GM23338 (cell line): ENCODE measurements at regions not wholly inside any gene's neighbourhood (a gene's known extent, or its start where the extent isn't known, plus 50 kb on each side); places are given as distances from the start of the nearest gene placed in this dataset.

Source experiments
- ATAC-seq: fragments of 200-7000 bp; cut with Tn5 transposase; 3 replicates; pipeline ENCODE4 v1.9.1; 2020
- DNase-seq: peaks from one replicate; pipeline ENCODE4 v3.0.0-alpha.2; 2015; ENCODE audit warnings: low spot score
- H2AFZ ChIP-seq: fragments of 200-600 bp; sonication (generic); 2 replicates; pipeline ENCODE4 v1.8.0; 2016; ENCODE audit warnings: antibody characterized with exemption, mild to moderate bottlenecking, moderate library complexity
- H3F3A ChIP-seq: fragments of 200-600 bp; sonication (generic); replicated peaks from 2 replicates; pipeline ENCODE4 v1.8.0; 2017; ENCODE audit warnings: antibody characterized with exemption, mixed run types, low read depth
- H3K27ac ChIP-seq: fragments of 200-600 bp; sonication (generic); 2 replicates; pipeline ENCODE4 v1.6.1; 2016; ENCODE audit warnings: low read depth
- H3K27me3 ChIP-seq: fragments of 200-600 bp; sonication (generic); 2 replicates; pipeline ENCODE4 v1.8.0; 2016; ENCODE audit warnings: mild to moderate bottlenecking, mixed run types, moderate library complexity; ENCODE audit not compliant: insufficient read depth
- H3K36me3 ChIP-seq: fragments of 200-600 bp; sonication (generic); 2 replicates; pipeline ENCODE4 v1.8.0; 2016; ENCODE audit warnings: mild to moderate bottlenecking; ENCODE audit not compliant: insufficient read depth
- H3K4me1 ChIP-seq: fragments of 200-600 bp; sonication (generic); 2 replicates; pipeline ENCODE4 v1.8.0; 2016; ENCODE audit warnings: mild to moderate bottlenecking, moderate library complexity; ENCODE audit not compliant: insufficient read depth
- H3K4me2 ChIP-seq: fragments of 200-600 bp; sonication (generic); 2 replicates; pipeline ENCODE4 v1.7.1; 2017; ENCODE audit warnings: mixed run types
- H3K4me3 ChIP-seq: fragments of 200-600 bp; sonication (generic); 2 replicates; pipeline ENCODE4 v1.6.1; 2016; ENCODE audit warnings: mixed run types
- H3K79me2 ChIP-seq: fragments of 200-600 bp; sonication (generic); replicated peaks from 2 replicates; pipeline ENCODE4 v1.8.0; 2017; ENCODE audit warnings: mild to moderate bottlenecking; ENCODE audit not compliant: insufficient read depth
- H3K9me2 ChIP-seq: fragments of 200-600 bp; sonication (generic); 2 replicates; pipeline ENCODE4 v1.8.0; 2017; ENCODE audit not compliant: insufficient read depth
- H4K20me1 ChIP-seq: fragments of 200-600 bp; sonication (generic); replicated peaks from 2 replicates; pipeline ENCODE4 v1.8.0; 2017; ENCODE audit warnings: mild to moderate bottlenecking; ENCODE audit not compliant: insufficient read depth
- H3K27ac Mint-ChIP-seq: 2 replicates; pipeline ENCODE4 v1.8.0; 2020; ENCODE audit warnings: inconsistent platforms, mild to moderate bottlenecking, moderate library complexity, mixed read lengths
- H3K27me3 Mint-ChIP-seq: 3 replicates; pipeline ENCODE4 v1.8.0; 2022; ENCODE audit warnings: low read depth, mild to moderate bottlenecking, moderate library complexity, mixed read lengths, inconsistent platforms; ENCODE audit not compliant: insufficient read depth, poor library complexity
- H3K36me3 Mint-ChIP-seq: 3 replicates; pipeline ENCODE4 v1.8.0; 2021; ENCODE audit warnings: low read depth, mild to moderate bottlenecking, inconsistent platforms, moderate library complexity, mixed read lengths
- H3K4me1 Mint-ChIP-seq: 3 replicates; pipeline ENCODE4 v1.8.0; 2020; ENCODE audit warnings: mild to moderate bottlenecking, inconsistent platforms, mixed read lengths
- H3K4me3 Mint-ChIP-seq: 3 replicates; pipeline ENCODE4 v1.8.0; 2021; ENCODE audit warnings: moderate library complexity, mild to moderate bottlenecking, inconsistent platforms, mixed read lengths
- H3K9me3 Mint-ChIP-seq: 3 replicates; pipeline ENCODE4 v1.8.0; 2020; ENCODE audit warnings: moderate library complexity, mild to moderate bottlenecking, inconsistent platforms, mixed read lengths
- CREB1 ChIP-seq: fragments of 250-450 bp; sonication (Bioruptor Pico); IDR thresholded peaks from 2 replicates; pipeline ENCODE4 v1.5.0; 2020; ENCODE audit warnings: low read depth, mild to moderate bottlenecking, moderate library complexity
- CTCF ChIP-seq, 2 experiments: fragments of 200-600 bp in 1 of 2; sonication (generic) in 1 of 2; conservative IDR thresholded peaks; 2 replicates each; pipeline versions ENCODE4 v1.5.1 to v1.6.1; 2016 to 2017; ENCODE audit warnings: antibody characterized with exemption in 2 of 2, low read depth in 2 of 2, mild to moderate bottlenecking in 2 of 2, moderate library complexity in 1 of 2
- ETS1 ChIP-seq: IDR thresholded peaks from 2 replicates; pipeline ENCODE4 v1.6.1; 2016; ENCODE audit warnings: antibody characterized with exemption
- EZH2 ChIP-seq: fragments of 200-600 bp; sonication (generic); IDR thresholded peaks from one replicate; pipeline ENCODE4 v1.8.0; 2017; ENCODE audit warnings: antibody characterized with exemption, mild to moderate bottlenecking, low read depth; ENCODE audit not compliant: unreplicated experiment
- EZH2phosphoT487 ChIP-seq: fragments of 200-600 bp; sonication (generic); IDR thresholded peaks from one replicate; pipeline ENCODE4 v1.8.1; 2018; ENCODE audit warnings: antibody characterized with exemption; ENCODE audit not compliant: unreplicated experiment
- JUNB ChIP-seq: IDR thresholded peaks from one replicate; pipeline ENCODE4 v1.6.1; 2016; ENCODE audit warnings: antibody characterized with exemption; ENCODE audit not compliant: unreplicated experiment
- NANOG ChIP-seq: IDR thresholded peaks from 2 replicates; pipeline ENCODE4 v1.6.1; 2016; ENCODE audit warnings: antibody characterized with exemption, borderline replicate concordance
- POLR2AphosphoS5 ChIP-seq: IDR thresholded peaks from 2 replicates; pipeline ENCODE4 v1.6.1; 2016; ENCODE audit warnings: antibody characterized with exemption, low read depth
- REST ChIP-seq: IDR thresholded peaks from one replicate; pipeline ENCODE4 v1.6.1; 2018; ENCODE audit warnings: antibody characterized with exemption; ENCODE audit not compliant: unreplicated experiment
- STAT1 ChIP-seq: IDR thresholded peaks from one replicate; pipeline ENCODE4 v1.6.1; 2016; ENCODE audit warnings: antibody characterized with exemption; ENCODE audit not compliant: unreplicated experiment
- ZNF114 ChIP-seq: fragments of 250-450 bp; sonication (Bioruptor Pico); IDR thresholded peaks from 2 replicates; pipeline ENCODE4 v1.5.0; 2020; ENCODE audit warnings: mild to moderate bottlenecking, moderate library complexity
- ZNF331 ChIP-seq: fragments of 250-450 bp; sonication (Bioruptor Pico); IDR thresholded peaks from 2 replicates; pipeline ENCODE4 v1.5.0; 2020; ENCODE audit warnings: low read depth, mild to moderate bottlenecking, moderate library complexity
- ZNF462 ChIP-seq: fragments of 250-450 bp; sonication (Bioruptor Pico); IDR thresholded peaks from 2 replicates; pipeline ENCODE4 v1.5.0; 2020; ENCODE audit warnings: mild to moderate bottlenecking, moderate library complexity

- peaks cover 16% of the 10 kb centered on the region for H3K4me1 ChIP-seq
- no peak overlapping the region for H3K27ac ChIP-seq
- Mint-ChIP-seq H3K27ac (no peak overlapping the region), H3K27me3 (peaks cover 30% of the 10 kb centered on the region), H3K36me3 (peaks cover 13% of the 10 kb centered on the region), H3K4me3 (no peak overlapping the region; the same call in 2 of the 3 replicates), H3K9me3 (peaks cover 13% of the 10 kb centered on the region), H3K4me1 (peaks cover 25% of the 10 kb centered on the region)
- H3K36me3 ChIP-seq, result no peaks in the 10 kb centered on the region
- no peaks in the 10 kb centered on the region for H3K79me2 ChIP-seq
- TF ChIP-seq ETS1, result no peak
- no peak for TF ChIP-seq EZH2phosphoT487
- no peak for TF ChIP-seq POLR2AphosphoS5
- no peak for TF ChIP-seq ZNF114 (CRISPR knock-in tag)
- no peak for TF ChIP-seq NANOG
- no peak for TF ChIP-seq STAT1
- no peak for TF ChIP-seq CREB1 (CRISPR knock-in tag)
- TF ChIP-seq JUNB, result no peak
- no peak for TF ChIP-seq EZH2
- TF ChIP-seq ZNF331 (CRISPR knock-in tag), result no peak
- no peak for TF ChIP-seq ZNF462 (CRISPR knock-in tag)
- TF ChIP-seq REST, result no peak
- no peak for TF ChIP-seq CTCF (conservative IDR thresholded peaks at IDR 0.05; ENCODE audit: low read depth in 2 of 2)
- no peak overlapping the region for H2AFZ ChIP-seq
- no peak overlapping the region for H3K4me2 ChIP-seq
- H3K27me3 ChIP-seq, result peaks cover 7% of the 10 kb centered on the region; the same call in 1 of the 2 replicates
- H3F3A ChIP-seq, result 0 out of 2 replicates have a peak, but pooled peaks cover 5% of the 10 kb centered on the region
- no peaks in the 10 kb centered on the region for H4K20me1 ChIP-seq
- DNase-seq, result no peak
- ATAC-seq, result no peak
- H3K9me2 ChIP-seq, result peaks cover 5% of the 10 kb centered on the region; the same call in 1 of the 2 replicates
- H3K4me3 ChIP-seq, result no peak overlapping the region
These were observed 210.7 kb downstream of the C9orf50 start for GRCh38 chr9:129410226-129410625.
